BLaER1 treated with 17β-estradiol and CSF1 and Interleukin-3, amounts not matched to agents 10 nM and 100 nM (cell line): ENCODE measurements at regions not wholly inside any gene's neighbourhood (a gene's known extent, or its start where the extent isn't known, plus 50 kb on each side); places are given as distances from the start of the nearest gene placed in this dataset.
"Not testable (repeated sequence)": the region's sequence is repeated elsewhere in the genome, so short reads cannot be mapped to it uniquely, and the experiment has no call there.

ENCODE experiments used
- H3K27ac ChIP-seq, 11 experiments: shearing (Covaris generic); formaldehyde crosslinking; 2 replicates each; pipeline ENCODE4 v1.8.1; 2022
- H3K27me3 ChIP-seq, 11 experiments: shearing (Covaris generic); formaldehyde crosslinking; 2 replicates each; pipeline ENCODE4 v1.8.1; 2022
- H3K36me3 ChIP-seq, 11 experiments: shearing (Covaris generic); formaldehyde crosslinking; 2 replicates each; pipeline ENCODE4 v1.8.1; 2022
- H3K4me1 ChIP-seq, 10 experiments: shearing (Covaris generic); formaldehyde crosslinking; 2 replicates each; pipeline ENCODE4 v1.8.1; 2022
- H3K4me2 ChIP-seq, 11 experiments: shearing (Covaris generic); formaldehyde crosslinking; 2 replicates each; pipeline ENCODE4 v1.8.1; 2022
- H3K4me3 ChIP-seq, 10 experiments: shearing (Covaris generic); formaldehyde crosslinking; 2 replicates each; pipeline ENCODE4 v1.8.1; 2022
- H3K9ac ChIP-seq, 11 experiments: shearing (Covaris generic); formaldehyde crosslinking; 2 replicates each; pipeline ENCODE4 v1.8.1; 2022
- H3K9me3 ChIP-seq, 11 experiments: shearing (Covaris generic); formaldehyde crosslinking; replicated peaks in 1 of 11; 2 replicates each; pipeline ENCODE4 v1.8.1; 2022
- H4K20me1 ChIP-seq, 11 experiments: shearing (Covaris generic); formaldehyde crosslinking; 2 replicates each; pipeline ENCODE4 v1.8.1; 2022
- Cebpa-rat ChIP-seq, 11 experiments: shearing (Covaris generic); IDR thresholded peaks; 2 replicates each; pipeline ENCODE4 v1.8.1; 2022

- Histone ChIP-seq H3K9me3 (peaks cover 0 to 7% (median 0%) of the 10 kb centered on the region in 11 experiments; a peak in 1 of 22 replicates), H3K4me2 (no peak overlapping the region), H3K4me1 (peaks cover 0 to 14% (median 0%) of the 10 kb centered on the region in 10 experiments; a peak in 4 of 20 replicates), H3K27me3 (no peaks in the 10 kb centered on the region), H3K27ac (no peak overlapping the region), H3K36me3 (no peaks in the 10 kb centered on the region), H3K4me3 (no peak overlapping the region), H4K20me1 (no peaks in the 10 kb centered on the region), H3K9ac (no peak overlapping the region)
- no peak for TF ChIP-seq Cebpa-rat (IDR thresholded peaks at IDR 0.05)
These were observed 371.9 kb upstream of the SPAG17 start for GRCh38 chr1:118556936-118557335.

GRCh38 chr1:118555638-118556037, 370.6 kb upstream of the SPAG17 start:
- peaks cover 0 to 14% (median 0%) of the 10 kb centered on the region in 10 experiments; a peak in 4 of 20 replicates for H3K4me1 ChIP-seq
- H3K27me3 ChIP-seq = no peaks in the 10 kb centered on the region
- H3K36me3 ChIP-seq = no peaks in the 10 kb centered on the region
- H3K4me2 ChIP-seq = no peak overlapping the region
- H3K4me3 ChIP-seq = no peak overlapping the region
- H4K20me1 ChIP-seq = no peaks in the 10 kb centered on the region
- H3K27ac ChIP-seq = no peak overlapping the region
- H3K9ac ChIP-seq = no peak overlapping the region
- no peak for TF ChIP-seq Cebpa-rat (IDR thresholded peaks at IDR 0.05)
- peaks cover 0 to 7% (median 2%) of the 10 kb centered on the region in 11 experiments; a peak in 8 of 22 replicates for H3K9me3 ChIP-seq

- Histone ChIP-seq H3K4me3 (no peak overlapping the region), H3K9ac (no peak overlapping the region)
These were observed 350.9 kb upstream of the SPAG17 start for GRCh38 chr1:118535901-118536300.

GRCh38 chr1:118511922-118512321, 326.9 kb upstream of the SPAG17 start:
- not testable (repeated sequence) for H3K9me3 ChIP-seq, H3K4me3 ChIP-seq, H3K4me1 ChIP-seq, H3K9ac ChIP-seq, H3K27ac ChIP-seq, H3K36me3 ChIP-seq, H4K20me1 ChIP-seq, H3K27me3 ChIP-seq, H3K4me2 ChIP-seq

More at GRCh38 chr1:118535901-118536300, 350.9 kb upstream of the SPAG17 start:
- H3K27me3 ChIP-seq = no peaks in the 10 kb centered on the region
- H3K27ac ChIP-seq = no peak overlapping the region
- no peaks in the 10 kb centered on the region for H4K20me1 ChIP-seq
- no peaks in the 10 kb centered on the region for H3K36me3 ChIP-seq
- TF ChIP-seq Cebpa-rat (IDR thresholded peaks at IDR 0.05) = no peak
- H3K9me3 ChIP-seq = no peaks in the 10 kb centered on the region
- H3K4me1 ChIP-seq = peaks cover 0 to 8% (median 0%) of the 10 kb centered on the region in 10 experiments; a peak in 2 of 20 replicates
- no peak overlapping the region for H3K4me2 ChIP-seq

- peak overlapping the region in 7 of 11 experiments; percentile 45 to 70 (median 63); a peak in 8 of 22 replicates for H3K4me2 ChIP-seq
- H3K4me3 ChIP-seq = no peak overlapping the region
- TF ChIP-seq Cebpa-rat (IDR thresholded peaks at IDR 0.05) = no peak
- no peaks in the 10 kb centered on the region for H3K27me3 ChIP-seq
- H3K9ac ChIP-seq = no peak overlapping the region
- H3K36me3 ChIP-seq = no peaks in the 10 kb centered on the region
- H4K20me1 ChIP-seq = no peaks in the 10 kb centered on the region
- no peaks in the 10 kb centered on the region for H3K9me3 ChIP-seq
- H3K4me1 ChIP-seq = peaks cover 0 to 17% (median 13%) of the 10 kb centered on the region in 10 experiments; a peak in 15 of 20 replicates
- no peak overlapping the region for H3K27ac ChIP-seq
These were observed 319.8 kb upstream of the SPAG17 start for GRCh38 chr1:118504867-118505266.

GRCh38 chr1:118504221-118504644, 319.2 kb upstream of the SPAG17 start:
- Histone ChIP-seq H3K9me3 (no peaks in the 10 kb centered on the region), H3K9ac (no peak overlapping the region), H3K4me2 (peak overlapping the region in 10 of 11 experiments; percentile 0 to 70 (median 54); a peak in 17 of 22 replicates), H3K27me3 (no peaks in the 10 kb centered on the region), H3K4me1 (peaks cover 0 to 17% (median 13%) of the 10 kb centered on the region in 10 experiments; a peak in 15 of 20 replicates), H3K27ac (peak overlapping the region in 4 of 11 experiments; percentile 0 to 53 (median 18); a peak in 5 of 22 replicates), H3K4me3 (no peak overlapping the region), H3K36me3 (no peaks in the 10 kb centered on the region), H4K20me1 (no peaks in the 10 kb centered on the region)
- no peak for TF ChIP-seq Cebpa-rat (IDR thresholded peaks at IDR 0.05)

GRCh38 chr1:118503752-118504151, 318.7 kb upstream of the SPAG17 start:
- Histone ChIP-seq H3K4me1 (peaks cover 0 to 17% (median 13%) of the 10 kb centered on the region in 10 experiments; a peak in 15 of 20 replicates), H3K9me3 (no peaks in the 10 kb centered on the region), H4K20me1 (no peaks in the 10 kb centered on the region), H3K4me3 (no peak overlapping the region), H3K27ac (peak overlapping the region in 3 of 11 experiments; percentile 0 to 53 (median 34); a peak in 4 of 22 replicates), H3K4me2 (peak overlapping the region in 10 of 11 experiments; percentile 0 to 70 (median 54); a peak in 17 of 22 replicates), H3K36me3 (no peaks in the 10 kb centered on the region), H3K9ac (no peak overlapping the region), H3K27me3 (no peaks in the 10 kb centered on the region)
- no peak for TF ChIP-seq Cebpa-rat (IDR thresholded peaks at IDR 0.05)

GRCh38 chr1:118494998-118495397, 310.0 kb upstream of the SPAG17 start:
- Histone ChIP-seq H3K4me1 (no peaks in the 10 kb centered on the region), H3K9ac (no peak overlapping the region), H3K4me3 (no peak overlapping the region), H3K9me3 (no peaks in the 10 kb centered on the region), H3K4me2 (no peak overlapping the region), H3K36me3 (no peaks in the 10 kb centered on the region), H3K27ac (no peak overlapping the region), H3K27me3 (no peaks in the 10 kb centered on the region), H4K20me1 (no peaks in the 10 kb centered on the region)
- no peak for TF ChIP-seq Cebpa-rat (IDR thresholded peaks at IDR 0.05)

GRCh38 chr1:118488787-118489186, 303.8 kb upstream of the SPAG17 start:
- no peaks in the 10 kb centered on the region for H4K20me1 ChIP-seq
- TF ChIP-seq Cebpa-rat (IDR thresholded peaks at IDR 0.05) = no peak
- H3K4me1 ChIP-seq = no peaks in the 10 kb centered on the region
- no peak overlapping the region for H3K9ac ChIP-seq
- H3K27me3 ChIP-seq = no peaks in the 10 kb centered on the region
- no peaks in the 10 kb centered on the region for H3K9me3 ChIP-seq
- no peaks in the 10 kb centered on the region for H3K36me3 ChIP-seq
- no peak overlapping the region for H3K4me2 ChIP-seq
- H3K4me3 ChIP-seq = no peak overlapping the region
- no peak overlapping the region for H3K27ac ChIP-seq

GRCh38 chr1:118487932-118488331, 302.9 kb upstream of the SPAG17 start:
- no peak overlapping the region for H3K9ac ChIP-seq
- TF ChIP-seq Cebpa-rat (IDR thresholded peaks at IDR 0.05) = no peak
- H4K20me1 ChIP-seq = no peaks in the 10 kb centered on the region
- no peak overlapping the region for H3K4me3 ChIP-seq
- no peak overlapping the region for H3K27ac ChIP-seq
- no peaks in the 10 kb centered on the region for H3K9me3 ChIP-seq
- no peaks in the 10 kb centered on the region for H3K36me3 ChIP-seq
- H3K27me3 ChIP-seq = no peaks in the 10 kb centered on the region
- no peaks in the 10 kb centered on the region for H3K4me1 ChIP-seq
- no peak overlapping the region for H3K4me2 ChIP-seq
